NCI-H2171 (cell line): ENCODE measurements at regions not wholly inside any gene's neighbourhood (a gene's known extent, or its start where the extent isn't known, plus 50 kb on each side); places are given as distances from the start of the nearest gene placed in this dataset.

Source experiments
- DNase-seq: peaks from one replicate; lab custom pipeline; 2025; lab: John Stamatoyannopoulos, UW

GRCh38 chr15:69740684-69741083 is 288.1 kb downstream of the RPLP1 start:
- DNase-seq, result no peak

- DNase-seq, result no peak
These were observed 289.7 kb downstream of the RPLP1 start for GRCh38 chr15:69742361-69742760.

- no peak for DNase-seq
These were observed 290.5 kb downstream of the RPLP1 start for GRCh38 chr15:69743091-69743490.

DNA sequence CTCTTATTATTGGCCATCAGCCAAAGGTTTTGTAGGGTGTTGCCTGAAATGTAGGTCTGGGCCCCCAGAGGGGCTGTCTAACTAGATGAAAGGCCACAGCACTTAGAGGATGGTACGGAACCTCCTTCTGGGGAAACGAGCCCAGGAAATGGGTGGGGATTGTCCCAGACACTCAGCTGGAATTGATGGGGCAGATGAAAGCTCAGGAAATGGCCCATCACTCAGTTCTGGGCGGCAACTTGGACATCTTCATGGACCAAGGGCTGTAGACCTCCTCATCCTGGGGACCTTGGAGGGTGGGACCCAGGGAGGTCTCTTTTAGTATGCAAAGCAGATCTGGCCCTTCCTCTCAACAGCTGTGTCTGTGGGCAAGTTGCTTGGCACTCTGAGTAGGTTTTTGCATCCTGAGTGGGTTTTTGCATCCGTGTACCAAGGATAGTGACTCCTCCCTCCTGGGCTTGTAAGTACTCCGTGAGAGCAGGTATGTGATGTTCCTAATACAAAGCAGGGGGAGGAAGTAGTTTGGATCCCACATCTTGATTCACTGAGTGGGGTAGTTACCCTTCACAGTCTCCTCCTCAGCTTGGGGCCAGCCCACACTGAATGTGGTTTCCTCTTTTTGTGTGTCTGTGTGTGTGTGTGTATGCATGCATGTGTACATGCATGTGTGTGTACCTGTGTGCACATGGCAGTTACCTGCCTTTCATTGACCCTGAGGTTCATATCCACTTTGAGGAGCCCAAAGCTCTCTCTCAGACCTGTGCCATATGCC is 292.0 kb downstream of the RPLP1 start:
- no peak for DNase-seq

DNA sequence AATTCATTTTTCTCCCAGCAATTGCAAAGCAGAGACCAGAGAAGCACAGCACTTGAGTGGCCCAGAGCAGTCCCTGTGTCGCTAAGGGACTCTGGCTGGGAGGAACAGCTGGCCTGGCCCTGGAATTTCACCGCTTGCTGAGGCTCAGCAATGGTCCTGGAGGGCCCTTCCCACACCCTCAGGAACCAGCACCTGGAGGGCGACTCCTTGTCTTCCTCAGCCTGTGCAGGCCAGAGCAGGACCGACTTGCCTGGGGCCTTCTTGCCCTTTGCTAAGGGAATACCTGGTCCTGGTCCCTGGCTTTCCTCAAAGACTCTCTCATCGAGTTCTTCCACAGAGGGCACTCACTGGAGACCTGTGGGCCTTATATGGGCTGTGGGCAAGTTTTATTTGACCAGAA is 294.6 kb downstream of the RPLP1 start:
- no peak for DNase-seq

GRCh38 chr15:69748131-69748530 is 295.5 kb downstream of the RPLP1 start:
- peak; percentile 58 for DNase-seq

DNA sequence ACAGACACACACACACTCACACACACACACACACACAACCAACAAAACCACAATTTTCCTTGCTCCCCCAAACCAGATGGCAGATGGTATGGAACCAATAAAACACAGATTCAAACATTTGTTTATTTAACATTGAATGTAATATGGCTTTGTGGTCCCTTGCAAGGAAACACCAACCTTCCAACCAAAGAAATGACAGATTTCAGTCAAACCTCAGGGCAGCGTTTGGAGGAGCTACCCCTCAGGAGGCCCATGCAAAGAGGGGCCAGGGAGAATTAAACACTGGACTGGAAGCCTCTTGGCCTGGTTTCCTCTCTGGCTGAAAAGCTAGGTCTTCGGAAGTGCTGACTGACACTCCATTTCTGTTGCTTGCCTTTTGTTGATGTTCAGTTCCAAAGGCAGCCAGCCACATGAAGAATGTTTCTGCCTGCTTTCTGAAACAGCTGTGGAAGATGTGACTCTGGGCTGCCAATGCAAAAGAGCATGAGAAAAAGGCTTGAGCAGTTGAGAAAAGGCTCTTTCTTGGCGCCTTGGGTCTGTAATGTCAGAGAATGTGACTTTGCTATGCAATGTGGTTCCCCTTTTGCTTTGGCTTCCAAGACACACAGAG is 296.1 kb downstream of the RPLP1 start:
- DNase-seq, result peak; percentile 43

DNA sequence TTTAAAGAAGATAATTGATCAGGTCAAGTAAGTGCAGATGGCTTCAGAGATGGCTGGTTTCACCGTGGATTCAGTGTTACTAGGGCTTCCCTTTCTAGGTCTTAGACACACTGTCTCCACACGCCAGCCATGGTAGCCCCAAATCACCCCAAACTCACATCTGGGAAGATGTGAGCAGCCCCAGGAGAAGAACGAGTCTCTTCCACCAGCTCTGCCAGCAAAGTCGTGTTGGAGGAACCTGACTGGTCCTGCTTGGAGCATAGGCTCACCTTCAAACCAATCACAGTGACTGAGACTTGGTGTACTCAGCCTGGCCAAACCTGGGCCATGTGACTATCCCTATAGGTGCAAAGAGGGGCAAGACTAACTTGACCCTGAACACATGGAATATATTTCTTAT is 296.7 kb downstream of the RPLP1 start:
- DNase-seq, result no peak

DNA sequence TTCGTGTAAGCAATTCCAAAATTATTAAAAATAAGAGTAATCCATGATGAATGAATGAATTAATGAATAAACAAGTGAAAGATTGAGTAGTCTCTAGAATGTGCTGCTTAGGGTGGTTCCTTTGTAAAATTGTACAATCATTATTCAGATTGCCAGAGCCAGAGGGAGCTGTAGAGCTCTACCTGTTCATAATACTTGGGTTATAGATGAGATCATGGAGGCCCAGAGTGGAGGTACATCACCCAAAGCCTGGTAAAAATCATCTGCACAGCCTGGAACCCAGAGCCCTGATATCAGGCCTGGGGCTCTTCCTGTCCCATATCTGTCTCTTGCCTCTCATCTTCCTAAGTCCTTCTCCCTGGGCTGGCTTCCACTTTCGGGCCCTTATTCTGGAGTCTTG is 297.2 kb downstream of the RPLP1 start:
- DNase-seq, result no peak

GRCh38 chr15:69750253-69750652 is 297.6 kb downstream of the RPLP1 start:
- DNase-seq, result no peak

- DNase-seq, result no peak
These were observed 298.5 kb downstream of the RPLP1 start for GRCh38 chr15:69751147-69751546.

DNA sequence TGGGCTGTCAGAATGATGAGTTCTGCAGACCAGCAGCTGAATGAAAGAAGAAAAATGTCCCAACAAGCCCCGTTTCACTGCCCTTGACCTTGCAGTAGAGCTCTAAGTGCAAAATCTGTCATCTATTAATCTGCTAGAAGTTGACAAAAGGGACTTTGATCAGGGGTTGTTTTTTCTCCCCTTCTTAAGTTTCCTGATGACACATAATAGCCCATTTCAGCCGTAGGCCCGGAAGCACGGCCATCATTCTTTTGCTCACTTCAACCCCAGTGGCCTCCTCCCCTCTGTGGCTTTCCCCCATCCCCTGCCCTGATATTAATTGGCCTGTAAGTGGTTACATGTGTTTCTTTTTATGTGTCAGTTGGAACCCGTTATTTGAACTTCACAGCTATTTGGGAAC is 298.9 kb downstream of the RPLP1 start:
- DNase-seq, result no peak

DNA sequence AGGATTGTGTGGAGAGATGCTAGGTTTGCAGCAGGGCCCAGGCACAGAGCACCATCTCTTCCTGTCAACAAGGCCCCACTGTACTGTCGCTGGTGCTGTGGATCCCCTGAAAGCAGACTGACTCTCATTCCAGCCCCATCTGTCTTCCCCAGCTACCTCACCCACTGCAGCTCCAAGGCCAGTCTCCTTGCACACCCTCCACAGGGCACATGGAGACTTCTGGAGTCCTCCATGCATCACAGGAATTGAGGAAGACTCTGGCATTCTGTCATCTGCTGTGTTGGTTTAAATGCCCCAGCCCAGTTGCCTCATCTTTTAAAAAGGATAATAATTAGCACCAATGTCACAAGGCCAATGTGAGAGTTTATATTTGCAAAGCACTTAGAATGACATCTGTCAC is 301.2 kb downstream of the RPLP1 start:
- DNase-seq, result peak; percentile 55

DNA sequence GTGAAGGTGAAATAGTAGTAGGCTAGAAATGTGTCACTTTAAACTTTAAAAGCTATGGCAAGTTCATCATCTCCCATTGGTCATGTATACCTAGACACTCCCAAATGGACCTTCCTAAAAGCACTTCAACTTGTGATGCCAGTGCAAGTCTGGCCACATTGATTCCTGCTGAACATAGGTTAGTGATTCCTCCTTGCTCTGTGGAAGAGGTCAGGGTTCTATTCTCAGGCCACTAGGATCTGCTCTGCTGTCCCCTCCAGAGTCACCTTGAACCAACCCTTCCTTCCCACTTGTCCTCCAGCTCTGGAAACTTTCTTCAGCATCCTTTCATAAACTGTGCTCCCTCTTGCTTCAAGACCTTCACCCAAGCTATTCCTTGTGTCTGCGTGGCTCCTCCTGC is 301.7 kb downstream of the RPLP1 start:
- no peak for DNase-seq

GRCh38 chr15:69755551-69756310 is 303.1 kb downstream of the RPLP1 start:
- peak; percentile 25 for DNase-seq

DNA sequence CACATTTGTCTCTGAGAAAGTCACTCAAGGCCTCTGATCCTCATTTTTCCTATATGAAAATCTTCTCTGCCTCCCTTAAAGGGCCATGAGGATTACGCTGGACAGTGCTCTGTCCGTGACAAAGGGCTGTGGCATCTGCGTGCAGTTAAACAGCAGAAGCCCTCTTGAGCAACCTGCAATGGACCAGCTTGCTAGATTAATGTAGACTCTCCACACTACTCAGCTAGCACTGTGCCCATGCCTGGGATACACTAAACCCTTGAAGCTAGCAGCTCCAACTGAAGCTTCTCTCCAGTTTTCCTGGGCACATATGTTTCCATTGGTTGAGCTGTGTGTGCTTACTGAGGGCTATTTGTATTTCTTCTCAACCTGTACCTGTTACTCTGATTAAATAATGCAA is 303.8 kb downstream of the RPLP1 start:
- no peak for DNase-seq

GRCh38 chr15:69757186-69757585 is 304.6 kb downstream of the RPLP1 start:
- DNase-seq, result no peak

GRCh38 chr15:69758291-69758771 is 305.7 kb downstream of the RPLP1 start:
- DNase-seq, result no peak

GRCh38 chr15:69758810-69759790 is 306.5 kb downstream of the RPLP1 start:
- DNase-seq, result no peak

DNA sequence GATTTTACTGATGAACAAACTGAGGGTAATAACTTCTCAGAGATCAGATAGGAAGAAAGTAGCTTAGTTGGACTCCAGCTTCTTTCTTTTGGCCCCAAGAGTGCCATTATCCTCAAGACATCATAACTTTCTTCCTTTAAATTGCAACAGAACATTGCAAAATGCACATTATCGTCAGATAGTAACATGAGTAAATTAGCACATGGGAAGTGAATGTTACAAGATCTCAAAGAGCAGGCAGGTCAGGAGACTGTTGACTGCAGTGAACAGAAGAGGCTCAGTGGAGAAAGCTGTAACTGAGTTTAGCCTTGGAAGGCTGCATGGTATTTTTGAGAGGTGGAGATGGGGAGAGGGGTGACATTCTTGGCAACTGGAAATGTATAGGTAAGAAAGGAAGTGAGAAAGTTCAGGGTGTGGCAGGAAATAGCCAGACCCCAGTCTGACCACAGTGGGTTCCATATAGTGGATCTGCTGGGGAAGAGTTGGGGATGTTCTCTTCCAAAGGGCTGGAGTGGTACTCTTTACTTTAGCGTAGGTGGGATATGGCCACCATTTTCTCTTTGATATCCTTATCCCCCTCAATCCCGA is 307.7 kb downstream of the RPLP1 start:
- no peak for DNase-seq

DNA sequence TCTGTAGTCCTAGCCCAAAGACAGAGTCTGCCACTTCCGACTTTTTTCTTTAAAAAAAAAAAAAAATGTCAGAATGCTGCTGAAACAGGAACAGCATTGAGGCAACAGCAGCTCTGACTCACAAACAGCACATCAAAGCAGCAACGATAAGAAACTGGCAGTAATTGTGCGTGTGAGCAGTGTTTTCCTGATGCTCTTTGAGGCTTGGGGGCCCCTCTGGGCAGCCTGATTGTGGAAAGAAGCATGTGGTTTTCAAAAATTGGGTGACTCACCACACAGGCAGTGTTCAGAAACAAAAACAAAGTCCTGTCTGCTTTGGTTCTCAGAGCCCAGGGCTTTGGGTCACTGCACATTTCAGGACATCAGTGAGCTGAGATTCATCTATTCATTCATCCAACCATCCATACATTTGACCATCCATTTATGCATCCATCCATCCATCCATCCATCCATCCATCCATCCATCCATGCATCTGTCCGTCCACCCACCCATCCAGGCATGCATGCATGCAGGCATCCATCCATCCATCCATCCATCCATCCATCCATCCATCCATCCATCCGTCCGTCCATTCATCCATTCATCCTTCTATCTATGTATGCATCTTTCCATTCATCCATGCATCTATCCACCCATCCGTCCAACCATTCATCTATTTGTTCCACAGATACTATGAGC is 308.4 kb downstream of the RPLP1 start:
- DNase-seq, result no peak
